ENCODE measurements at regions not wholly inside any gene's neighbourhood (a gene's known extent, or its start where the extent isn't known, plus 50 kb on each side); places are given as distances from the start of the nearest gene placed in this dataset.

DNA sequence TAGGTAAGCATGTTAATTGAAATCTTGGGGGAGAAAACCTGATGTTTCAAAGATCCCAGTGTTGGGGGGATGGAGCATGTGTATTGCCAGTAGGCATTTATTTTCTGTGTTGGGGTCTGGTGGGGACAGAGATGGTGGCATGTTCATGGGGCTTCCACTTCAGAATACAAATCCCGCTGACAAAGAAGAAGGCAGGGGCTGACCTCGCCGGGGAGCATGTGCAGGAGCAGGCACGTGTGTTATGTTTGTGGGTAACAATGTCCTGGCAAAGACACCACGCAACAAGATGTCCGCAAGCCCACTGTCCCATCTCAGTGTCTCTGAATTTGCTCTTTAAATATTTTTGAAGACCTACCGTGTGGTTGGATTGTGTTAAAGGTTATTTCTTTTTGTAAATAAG, 164.5 kb downstream of the TEX29 start:
- TF ChIP-seq, protein P1, sequence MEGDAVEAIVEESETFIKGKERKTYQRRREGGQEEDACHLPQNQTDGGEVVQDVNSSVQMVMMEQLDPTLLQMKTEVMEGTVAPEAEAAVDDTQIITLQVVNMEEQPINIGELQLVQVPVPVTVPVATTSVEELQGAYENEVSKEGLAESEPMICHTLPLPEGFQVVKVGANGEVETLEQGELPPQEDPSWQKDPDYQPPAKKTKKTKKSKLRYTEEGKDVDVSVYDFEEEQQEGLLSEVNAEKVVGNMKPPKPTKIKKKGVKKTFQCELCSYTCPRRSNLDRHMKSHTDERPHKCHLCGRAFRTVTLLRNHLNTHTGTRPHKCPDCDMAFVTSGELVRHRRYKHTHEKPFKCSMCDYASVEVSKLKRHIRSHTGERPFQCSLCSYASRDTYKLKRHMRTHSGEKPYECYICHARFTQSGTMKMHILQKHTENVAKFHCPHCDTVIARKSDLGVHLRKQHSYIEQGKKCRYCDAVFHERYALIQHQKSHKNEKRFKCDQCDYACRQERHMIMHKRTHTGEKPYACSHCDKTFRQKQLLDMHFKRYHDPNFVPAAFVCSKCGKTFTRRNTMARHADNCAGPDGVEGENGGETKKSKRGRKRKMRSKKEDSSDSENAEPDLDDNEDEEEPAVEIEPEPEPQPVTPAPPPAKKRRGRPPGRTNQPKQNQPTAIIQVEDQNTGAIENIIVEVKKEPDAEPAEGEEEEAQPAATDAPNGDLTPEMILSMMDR (IDR thresholded peaks at IDR 0.05): no peak
- TF ChIP-seq POLR2A (IDR thresholded peaks at IDR 0.05; ENCODE audit: low read depth): no peak
- no peak for TF ChIP-seq EP300 (IDR thresholded peaks at IDR 0.05)
- TF ChIP-seq POLR2AphosphoS5 (IDR thresholded peaks at IDR 0.05): no peak

Measured in esophagus muscularis mucosa (tissue), 4 donors.